ENCODE measurements at regions not wholly inside any gene's neighbourhood (a gene's known extent, or its start where the extent isn't known, plus 50 kb on each side); places are given as distances from the start of the nearest gene placed in this dataset.

GRCh38 chr2:176435729-176436128 lies 166.5 kb downstream of the MTX2 start:
- Histone ChIP-seq H3K9me3 (no peaks in the 10 kb centered on the region), H3K4me1 (no peaks in the 10 kb centered on the region), H3K27me3 (no peaks in the 10 kb centered on the region), H3K4me3 (ENCODE audit: low read depth, low read length) (no peak overlapping the region), H3K36me3 (no peaks in the 10 kb centered on the region)
- TF ChIP-seq CTCF (IDR thresholded peaks at IDR 0.05; ENCODE audit: low read depth, low read length), result no peak
- no peak for DNase-seq

GRCh38 chr2:176443946-176444345 lies 174.7 kb downstream of the MTX2 start:
- H3K27me3 ChIP-seq, result no peaks in the 10 kb centered on the region
- TF ChIP-seq CTCF (IDR thresholded peaks at IDR 0.05; ENCODE audit: low read depth, low read length), result no peak
- no peaks in the 10 kb centered on the region for H3K4me1 ChIP-seq
- H3K4me3 ChIP-seq (ENCODE audit: low read depth, low read length), result no peak overlapping the region
- H3K9me3 ChIP-seq, result no peaks in the 10 kb centered on the region
- H3K36me3 ChIP-seq, result no peaks in the 10 kb centered on the region
- DNase-seq, result no peak

- no peak for DNase-seq
- Histone ChIP-seq H3K27me3 (no peaks in the 10 kb centered on the region), H3K9me3 (no peaks in the 10 kb centered on the region), H3K4me1 (no peaks in the 10 kb centered on the region), H3K4me3 (ENCODE audit: low read depth, low read length) (no peak overlapping the region), H3K36me3 (no peaks in the 10 kb centered on the region)
- TF ChIP-seq CTCF (IDR thresholded peaks at IDR 0.05; ENCODE audit: low read depth, low read length), result no peak
These were observed 176.7 kb downstream of the MTX2 start for GRCh38 chr2:176445956-176446355.

- Histone ChIP-seq H3K4me1 (no peaks in the 10 kb centered on the region), H3K9me3 (no peaks in the 10 kb centered on the region), H3K27me3 (no peaks in the 10 kb centered on the region), H3K4me3 (ENCODE audit: low read depth, low read length) (no peak overlapping the region), H3K36me3 (no peaks in the 10 kb centered on the region)
- no peak for TF ChIP-seq CTCF (IDR thresholded peaks at IDR 0.05; ENCODE audit: low read depth, low read length)
- no peak for DNase-seq
These were observed 177.6 kb downstream of the MTX2 start for GRCh38 chr2:176446718-176447414.

- no peaks in the 10 kb centered on the region for H3K27me3 ChIP-seq
- no peak overlapping the region for H3K4me3 ChIP-seq (ENCODE audit: low read depth, low read length)
- no peak for TF ChIP-seq CTCF (IDR thresholded peaks at IDR 0.05; ENCODE audit: low read depth, low read length)
- no peaks in the 10 kb centered on the region for H3K9me3 ChIP-seq
- H3K36me3 ChIP-seq, result no peaks in the 10 kb centered on the region
- no peak for DNase-seq
- H3K4me1 ChIP-seq, result no peaks in the 10 kb centered on the region
These were observed 178.4 kb downstream of the MTX2 start for GRCh38 chr2:176447616-176448015.

- Histone ChIP-seq H3K4me3 (ENCODE audit: low read depth, low read length) (no peak overlapping the region), H3K4me1 (peaks cover 3% of the 10 kb centered on the region; the same call in 1 of the 2 replicates), H3K27me3 (no peaks in the 10 kb centered on the region), H3K36me3 (no peaks in the 10 kb centered on the region), H3K9me3 (no peaks in the 10 kb centered on the region)
- DNase-seq, result no peak
- TF ChIP-seq CTCF (IDR thresholded peaks at IDR 0.05; ENCODE audit: low read depth, low read length), result no peak
These were observed 180.6 kb downstream of the MTX2 start for GRCh38 chr2:176449852-176450251.
